Choroid plexus epithelial cell (primary cell): ENCODE measurements at regions not wholly inside any gene's neighbourhood (a gene's known extent, or its start where the extent isn't known, plus 50 kb on each side); places are given as distances from the start of the nearest gene placed in this dataset.
"Not testable (repeated sequence)": the region's sequence is repeated elsewhere in the genome, so short reads cannot be mapped to it uniquely, and the experiment has no call there.

Experiments
- DNase-seq: peaks from one replicate; pipeline ENCODE4 v3.0.0-alpha.2; 2010; ENCODE audit warnings: low read depth
- H3K4me3 ChIP-seq: 2 replicates; pipeline ENCODE4 v1.5.1; 2011; ENCODE audit warnings: low read depth, mild to moderate bottlenecking, control low read depth, low read length, moderate library complexity
- TF ChIP-seq, protein P1 (sequence below): conservative IDR thresholded peaks from 2 replicates; pipeline ENCODE4 v1.5.1; 2011; ENCODE audit warnings: low read depth, mild to moderate bottlenecking, control low read depth, inconsistent platforms, low read length, moderate library complexity

DNA sequence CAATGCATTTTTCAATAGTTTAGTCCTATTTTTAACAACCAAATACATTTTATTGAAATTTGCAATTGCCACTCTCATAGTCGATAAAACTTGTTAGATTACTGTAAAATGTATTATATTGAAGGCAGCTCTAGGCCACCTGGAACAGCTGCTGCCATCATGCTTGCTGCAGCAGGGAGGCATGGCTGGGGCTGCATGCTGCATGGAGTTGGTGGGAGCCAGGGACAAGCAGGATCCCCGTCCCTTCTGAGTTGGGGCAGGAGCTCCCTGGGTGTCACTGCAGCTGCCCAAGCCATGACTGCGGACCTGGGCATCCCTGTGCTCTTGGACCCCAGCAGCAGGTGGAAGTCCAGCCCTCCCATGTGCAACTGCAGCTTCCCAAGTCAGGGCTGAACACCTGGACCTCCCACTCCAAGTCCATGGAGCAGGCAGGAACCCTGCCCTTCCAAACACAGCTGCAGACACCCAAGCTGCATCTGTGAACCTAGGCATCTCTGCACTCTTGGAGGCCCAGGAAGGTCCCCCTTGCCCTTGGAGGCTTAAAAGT is 742.0 kb downstream of the ZBBX start:
- no peak overlapping the region for H3K4me3 ChIP-seq
- TF ChIP-seq, protein P1, sequence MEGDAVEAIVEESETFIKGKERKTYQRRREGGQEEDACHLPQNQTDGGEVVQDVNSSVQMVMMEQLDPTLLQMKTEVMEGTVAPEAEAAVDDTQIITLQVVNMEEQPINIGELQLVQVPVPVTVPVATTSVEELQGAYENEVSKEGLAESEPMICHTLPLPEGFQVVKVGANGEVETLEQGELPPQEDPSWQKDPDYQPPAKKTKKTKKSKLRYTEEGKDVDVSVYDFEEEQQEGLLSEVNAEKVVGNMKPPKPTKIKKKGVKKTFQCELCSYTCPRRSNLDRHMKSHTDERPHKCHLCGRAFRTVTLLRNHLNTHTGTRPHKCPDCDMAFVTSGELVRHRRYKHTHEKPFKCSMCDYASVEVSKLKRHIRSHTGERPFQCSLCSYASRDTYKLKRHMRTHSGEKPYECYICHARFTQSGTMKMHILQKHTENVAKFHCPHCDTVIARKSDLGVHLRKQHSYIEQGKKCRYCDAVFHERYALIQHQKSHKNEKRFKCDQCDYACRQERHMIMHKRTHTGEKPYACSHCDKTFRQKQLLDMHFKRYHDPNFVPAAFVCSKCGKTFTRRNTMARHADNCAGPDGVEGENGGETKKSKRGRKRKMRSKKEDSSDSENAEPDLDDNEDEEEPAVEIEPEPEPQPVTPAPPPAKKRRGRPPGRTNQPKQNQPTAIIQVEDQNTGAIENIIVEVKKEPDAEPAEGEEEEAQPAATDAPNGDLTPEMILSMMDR, result no peak

DNA sequence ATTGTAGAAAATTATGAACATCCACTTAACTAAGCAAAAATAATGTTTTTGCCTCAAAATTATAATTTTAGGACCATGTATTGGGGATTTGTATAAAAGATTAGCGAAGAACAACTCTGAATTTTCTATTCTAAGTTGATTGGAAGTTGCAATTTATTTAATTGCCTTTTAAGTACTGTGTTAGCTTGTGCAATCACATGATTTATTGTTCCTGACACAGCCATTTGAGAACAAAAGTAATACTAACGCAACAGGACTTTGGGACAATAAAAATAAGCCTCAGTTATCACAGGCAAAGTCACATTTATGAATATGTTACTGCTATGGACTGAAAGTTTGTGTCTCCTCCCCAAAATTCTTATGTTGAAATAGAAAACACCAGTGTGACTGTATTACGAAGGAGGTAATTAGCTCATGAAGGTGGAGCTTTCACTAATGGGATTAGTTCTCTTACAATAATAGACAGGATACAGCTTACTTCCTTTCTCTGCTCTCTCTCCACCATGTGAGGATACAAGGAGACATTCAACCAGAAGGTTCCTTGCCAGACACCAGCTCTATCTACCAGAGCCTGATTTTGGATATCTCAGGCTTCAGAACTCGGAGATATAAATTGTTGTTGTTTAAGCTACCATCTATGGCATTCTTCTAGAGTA is 745.9 kb downstream of the ZBBX start:
- TF ChIP-seq, protein P1, result no peak
- no peak overlapping the region for H3K4me3 ChIP-seq
- no peak for DNase-seq

More for the DNA sequence above, 742.0 kb downstream of the ZBBX start:
- no peak for DNase-seq

- DNase-seq, result no peak
- TF ChIP-seq, protein P1, result no peak
- H3K4me3 ChIP-seq, result no peak overlapping the region
These were observed 749.9 kb downstream of the ZBBX start for GRCh38 chr3:166630190-166630589.

DNA sequence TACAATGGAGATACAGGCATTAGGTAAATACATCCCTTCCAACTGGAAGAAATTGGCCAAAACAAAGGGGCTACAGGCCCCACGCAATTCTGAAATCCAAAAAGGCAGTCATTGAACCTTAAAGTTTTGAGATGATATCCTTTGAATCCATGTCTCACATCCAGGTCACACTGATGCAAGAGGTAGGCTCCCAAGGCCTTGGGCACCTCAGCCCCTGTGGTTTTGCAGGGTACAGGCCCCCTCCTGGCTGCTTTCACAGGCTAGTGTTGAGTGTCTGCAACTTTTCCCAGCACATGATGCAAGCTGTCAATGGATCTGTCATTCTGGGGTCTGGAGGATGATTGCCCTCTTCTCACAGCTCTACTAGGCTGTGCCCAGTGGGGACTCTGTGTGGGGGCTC is 766.7 kb downstream of the ZBBX start:
- TF ChIP-seq, protein P1, result no peak
- no peak overlapping the region for H3K4me3 ChIP-seq
- no peak for DNase-seq

- H3K4me3 ChIP-seq, DNase-seq: not testable (repeated sequence)
These were observed 767.3 kb downstream of the ZBBX start for GRCh38 chr3:166612761-166613160.

DNA sequence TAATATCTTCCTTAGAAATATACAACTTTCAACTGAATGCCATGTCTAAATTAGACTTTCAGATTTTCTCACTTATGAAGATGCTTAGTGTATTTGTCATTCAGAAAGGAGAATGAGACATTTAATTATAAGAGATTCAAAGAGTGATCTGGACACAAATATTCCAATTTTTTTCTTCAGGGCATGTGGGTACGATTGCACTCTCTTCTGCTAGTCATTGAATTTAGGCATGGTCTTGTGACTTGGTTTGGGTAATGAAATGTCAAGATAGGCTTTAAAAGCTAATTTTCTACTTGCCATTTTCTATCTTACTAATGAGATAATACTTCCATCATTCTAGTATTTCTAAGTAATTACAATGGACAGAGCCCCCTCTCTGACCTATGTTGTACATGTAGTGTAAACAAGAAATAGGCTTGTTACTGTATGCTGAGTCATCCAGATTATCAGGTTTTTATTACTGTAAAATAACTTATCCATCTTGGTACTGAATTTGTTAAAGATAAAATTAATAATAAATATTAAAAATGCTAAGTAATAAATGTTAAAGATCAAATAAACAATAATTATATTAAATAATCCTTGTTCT is 770.8 kb upstream of the BCHE start:
- DNase-seq, result no peak
- TF ChIP-seq, protein P1, result no peak
- H3K4me3 ChIP-seq, result no peak overlapping the region

DNA sequence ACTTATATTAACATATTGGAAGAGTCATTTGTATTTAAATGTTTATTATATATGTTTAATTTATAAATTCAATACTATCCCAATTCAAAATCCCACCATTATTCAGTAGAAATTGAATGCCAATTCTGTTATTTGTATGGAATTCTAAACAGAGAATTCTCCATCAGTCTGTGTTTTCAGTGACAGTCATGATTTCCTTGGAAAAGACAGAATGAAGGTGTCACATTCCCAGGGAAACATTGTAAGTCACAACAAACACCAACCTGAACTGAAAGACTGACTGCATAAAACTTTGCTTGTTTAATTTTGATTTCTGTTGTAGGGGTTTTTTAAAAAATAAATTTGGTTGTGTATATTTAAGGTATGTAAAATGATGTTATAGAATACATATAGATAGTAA is 769.8 kb upstream of the BCHE start:
- no peak for DNase-seq
- no peak overlapping the region for H3K4me3 ChIP-seq
- TF ChIP-seq, protein P1, result no peak
